OCI-LY3 (cell line): ENCODE measurements at regions not wholly inside any gene's neighbourhood (a gene's known extent, or its start where the extent isn't known, plus 50 kb on each side); places are given as distances from the start of the nearest gene placed in this dataset.

Source experiments
- H2AFZ ChIP-seq: fragments of 200-600, 300-600 bp; shearing (Covaris generic); 2 replicates; pipeline ENCODE4 v1.6.0; 2014; ENCODE audit warnings: antibody characterized with exemption, low read depth, low read length
- H3K27ac ChIP-seq: fragments of 200-600, 300-600 bp; sonication (generic); 2 replicates; pipeline ENCODE4 v1.5.1; 2014; ENCODE audit warnings: mild to moderate bottlenecking, low read length, moderate library complexity, mixed read lengths
- H3K27me3 ChIP-seq: fragments of 200-600, 300-600 bp; sonication (generic); 2 replicates; pipeline ENCODE4 v1.6.1; 2014; ENCODE audit warnings: low read depth, low read length, mixed read lengths
- H3K36me3 ChIP-seq: fragments of 200-600, 300-600 bp; sonication (generic); replicated peaks from 2 replicates; pipeline ENCODE3; 2014; ENCODE audit warnings: low read depth, low read length, mixed read lengths
- H3K4me1 ChIP-seq: fragments of 300-600, 200-600 bp; sonication (generic); 2 replicates; pipeline ENCODE4 v1.6.1; 2014; ENCODE audit warnings: low read length, mixed read lengths
- H3K4me2 ChIP-seq: fragments of 200-600, 300-600 bp; sonication (generic); 2 replicates; pipeline ENCODE4 v1.6.1; 2014; ENCODE audit warnings: low read length, mixed read lengths
- H3K4me3 ChIP-seq: fragments of 300-600, 200-600 bp; sonication (generic); 2 replicates; pipeline ENCODE4 v1.5.1; 2014; ENCODE audit warnings: antibody characterized with exemption, mild to moderate bottlenecking, low read length, moderate library complexity
- H3K79me2 ChIP-seq: fragments of 300-600, 200-600 bp; shearing (Covaris generic); 2 replicates; pipeline ENCODE4 v1.6.1; 2014; ENCODE audit warnings: mild to moderate bottlenecking, low read length, mixed read lengths
- H3K9ac ChIP-seq: fragments of 300-600, 200-600 bp; shearing (Covaris generic); 2 replicates; pipeline ENCODE4 v1.6.0; 2014; ENCODE audit warnings: mild to moderate bottlenecking, low read length, moderate library complexity
- H3K9me3 ChIP-seq: fragments of 200-600, 300-600 bp; shearing (Covaris generic); 2 replicates; pipeline ENCODE4 v1.6.1; 2014; ENCODE audit warnings: low read length, mixed read lengths; ENCODE audit not compliant: insufficient read depth
- H4K20me1 ChIP-seq: fragments of 200-600, 300-600 bp; sonication (generic); 2 replicates; pipeline ENCODE4 v1.6.1; 2016; ENCODE audit warnings: low read length, mixed read lengths; ENCODE audit not compliant: insufficient read depth
- CTCF ChIP-seq: fragments of 200-600, 300-600 bp; sonication (generic); IDR thresholded peaks from 2 replicates; pipeline ENCODE4 v1.5.1; 2014; ENCODE audit warnings: antibody characterized with exemption, low read length, low read depth
- EZH2phosphoT487 ChIP-seq: fragments of 200-600 bp; shearing (Covaris generic); IDR thresholded peaks from 2 replicates; pipeline ENCODE4 v1.6.1; 2018; ENCODE audit warnings: antibody characterized with exemption, mixed run types, low read depth

GRCh38 chr6:122145246-122145645 lies 254.2 kb upstream of the HSF2 start:
- Histone ChIP-seq H4K20me1 (no peaks in the 10 kb centered on the region), H3K27ac (no peak overlapping the region), H2AFZ (no peak overlapping the region), H3K9me3 (no peaks in the 10 kb centered on the region), H3K4me1 (no peaks in the 10 kb centered on the region), H3K36me3 (no peaks in the 10 kb centered on the region), H3K4me2 (no peak overlapping the region), H3K27me3 (no peaks in the 10 kb centered on the region), H3K9ac (no peak overlapping the region), H3K79me2 (no peaks in the 10 kb centered on the region), H3K4me3 (no peak overlapping the region)
- TF ChIP-seq CTCF, result no peak
- no peak for TF ChIP-seq EZH2phosphoT487

DNA sequence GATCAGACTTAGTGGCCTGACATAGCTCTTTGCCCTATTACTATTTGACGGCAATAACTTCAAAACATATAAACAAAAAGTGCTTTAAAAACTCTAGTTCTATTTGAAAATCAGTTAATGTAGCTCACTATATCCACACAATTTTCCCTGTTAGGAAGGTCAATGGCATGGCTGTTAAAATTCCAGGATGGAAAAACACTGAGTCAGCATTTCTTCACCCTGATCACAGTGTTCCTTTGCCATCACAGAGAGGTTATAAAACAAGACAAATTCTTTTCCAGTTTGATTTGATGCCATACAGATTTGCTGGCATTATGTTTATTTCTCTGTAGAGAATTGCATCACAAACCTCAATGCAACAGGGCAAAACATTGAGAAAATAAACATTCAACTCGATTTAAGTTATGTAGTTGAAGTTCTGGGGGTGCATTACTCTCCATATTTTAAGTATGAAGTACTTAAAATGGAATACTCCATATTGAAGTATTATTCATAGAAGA lies 253.7 kb upstream of the HSF2 start:
- Histone ChIP-seq H3K27me3 (no peaks in the 10 kb centered on the region), H3K4me1 (no peaks in the 10 kb centered on the region), H3K9me3 (no peaks in the 10 kb centered on the region), H3K36me3 (no peaks in the 10 kb centered on the region), H4K20me1 (no peaks in the 10 kb centered on the region), H2AFZ (no peak overlapping the region), H3K9ac (no peak overlapping the region), H3K4me2 (no peak overlapping the region), H3K79me2 (no peaks in the 10 kb centered on the region), H3K27ac (no peak overlapping the region), H3K4me3 (no peak overlapping the region)
- TF ChIP-seq EZH2phosphoT487 (no peak), CTCF (no peak)

DNA sequence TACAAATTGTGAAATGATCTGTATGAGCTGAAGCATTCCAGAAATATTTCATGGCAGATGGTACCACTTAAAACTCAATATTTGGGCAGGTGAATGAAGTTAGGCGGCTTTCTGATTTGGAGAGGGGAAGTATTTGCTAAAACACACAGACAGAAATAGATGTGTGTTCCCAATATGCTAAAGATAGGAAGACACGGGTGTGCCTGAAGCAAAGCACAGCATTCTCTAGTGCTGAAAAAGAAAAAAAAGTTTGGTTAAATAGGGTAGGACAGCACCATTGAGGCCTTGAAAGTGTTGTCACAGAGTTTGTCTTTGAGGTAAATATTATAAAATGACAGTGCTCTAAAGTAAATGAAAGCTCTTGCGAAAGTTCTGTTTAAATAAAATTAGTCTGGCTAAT lies 252.2 kb upstream of the HSF2 start:
- no peak overlapping the region for H3K27ac ChIP-seq
- H4K20me1 ChIP-seq, result no peaks in the 10 kb centered on the region
- no peaks in the 10 kb centered on the region for H3K36me3 ChIP-seq
- no peak for TF ChIP-seq EZH2phosphoT487
- TF ChIP-seq CTCF, result no peak
- H3K27me3 ChIP-seq, result no peaks in the 10 kb centered on the region
- H3K79me2 ChIP-seq, result no peaks in the 10 kb centered on the region
- no peak overlapping the region for H3K4me3 ChIP-seq
- no peaks in the 10 kb centered on the region for H3K9me3 ChIP-seq
- no peak overlapping the region for H2AFZ ChIP-seq
- no peak overlapping the region for H3K4me2 ChIP-seq
- no peak overlapping the region for H3K9ac ChIP-seq
- H3K4me1 ChIP-seq, result no peaks in the 10 kb centered on the region

DNA sequence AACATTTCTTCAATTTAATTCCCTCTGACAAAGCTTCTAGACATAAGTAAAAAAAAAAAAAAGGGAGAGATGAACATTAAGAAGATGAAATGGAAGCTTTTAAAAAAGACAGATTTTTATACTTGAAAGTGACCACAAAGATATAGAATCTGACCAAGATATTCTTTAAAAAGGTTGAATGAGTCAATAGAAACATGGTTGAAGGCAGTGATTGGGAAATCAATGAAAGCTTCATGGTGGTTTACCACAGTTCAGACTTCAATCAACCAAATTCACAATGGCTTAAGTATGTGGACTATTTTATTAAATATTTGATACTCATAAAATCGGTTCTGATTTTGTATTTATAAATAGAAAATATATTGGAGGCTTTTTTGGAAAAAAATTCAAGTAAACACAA lies 248.4 kb upstream of the HSF2 start:
- no peaks in the 10 kb centered on the region for H3K36me3 ChIP-seq
- H3K4me2 ChIP-seq, result no peak overlapping the region
- no peaks in the 10 kb centered on the region for H3K9me3 ChIP-seq
- H3K27me3 ChIP-seq, result no peaks in the 10 kb centered on the region
- no peak overlapping the region for H3K27ac ChIP-seq
- TF ChIP-seq EZH2phosphoT487 (no peak), CTCF (no peak)
- H3K9ac ChIP-seq, result no peak overlapping the region
- no peaks in the 10 kb centered on the region for H3K79me2 ChIP-seq
- no peak overlapping the region for H2AFZ ChIP-seq
- no peaks in the 10 kb centered on the region for H4K20me1 ChIP-seq
- no peaks in the 10 kb centered on the region for H3K4me1 ChIP-seq
- H3K4me3 ChIP-seq, result no peak overlapping the region
